ENCODE measurements at regions not wholly inside any gene's neighbourhood (a gene's known extent, or its start where the extent isn't known, plus 50 kb on each side); places are given as distances from the start of the nearest gene placed in this dataset.

DNA sequence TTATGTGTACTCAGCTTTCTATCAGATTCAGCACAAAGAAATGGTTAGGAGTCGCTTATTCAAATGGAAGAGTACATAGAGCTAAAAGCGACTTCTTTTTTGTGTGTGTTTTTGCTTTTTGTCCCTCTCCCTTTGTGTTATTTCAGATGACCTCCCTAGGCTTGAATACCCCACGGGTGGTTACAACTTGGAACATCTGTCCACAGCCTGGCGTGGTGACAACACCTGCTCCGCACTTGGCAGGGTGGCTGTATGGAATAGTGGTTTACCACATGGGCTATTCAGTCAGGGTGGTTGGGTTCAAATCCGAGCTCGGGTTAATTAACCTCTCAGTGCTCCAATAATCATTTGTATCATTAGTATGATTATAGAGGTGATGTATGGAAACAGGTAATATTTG lies 151.6 kb upstream of the FREM2 start:
- TF ChIP-seq, protein P1, sequence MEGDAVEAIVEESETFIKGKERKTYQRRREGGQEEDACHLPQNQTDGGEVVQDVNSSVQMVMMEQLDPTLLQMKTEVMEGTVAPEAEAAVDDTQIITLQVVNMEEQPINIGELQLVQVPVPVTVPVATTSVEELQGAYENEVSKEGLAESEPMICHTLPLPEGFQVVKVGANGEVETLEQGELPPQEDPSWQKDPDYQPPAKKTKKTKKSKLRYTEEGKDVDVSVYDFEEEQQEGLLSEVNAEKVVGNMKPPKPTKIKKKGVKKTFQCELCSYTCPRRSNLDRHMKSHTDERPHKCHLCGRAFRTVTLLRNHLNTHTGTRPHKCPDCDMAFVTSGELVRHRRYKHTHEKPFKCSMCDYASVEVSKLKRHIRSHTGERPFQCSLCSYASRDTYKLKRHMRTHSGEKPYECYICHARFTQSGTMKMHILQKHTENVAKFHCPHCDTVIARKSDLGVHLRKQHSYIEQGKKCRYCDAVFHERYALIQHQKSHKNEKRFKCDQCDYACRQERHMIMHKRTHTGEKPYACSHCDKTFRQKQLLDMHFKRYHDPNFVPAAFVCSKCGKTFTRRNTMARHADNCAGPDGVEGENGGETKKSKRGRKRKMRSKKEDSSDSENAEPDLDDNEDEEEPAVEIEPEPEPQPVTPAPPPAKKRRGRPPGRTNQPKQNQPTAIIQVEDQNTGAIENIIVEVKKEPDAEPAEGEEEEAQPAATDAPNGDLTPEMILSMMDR (IDR thresholded peaks at IDR 0.05), result no peak
- TF ChIP-seq POLR2A (IDR thresholded peaks at IDR 0.05), result no peak

Measured in right lobe of liver (tissue), 4 donors.